Lower leg skin (tissue), 3 donors: ENCODE measurements at regions not wholly inside any gene's neighbourhood (a gene's known extent, or its start where the extent isn't known, plus 50 kb on each side); places are given as distances from the start of the nearest gene placed in this dataset.

Source experiments
- POLR2A ChIP-seq, 2 donors: fragments of 450-650 bp; IDR thresholded peaks; one replicate each; pipeline ENCODE4 v1.6.1; 2016 to 2017; ENCODE audit warnings: antibody characterized with exemption in 2 of 2, mild to moderate bottlenecking in 1 of 2, moderate library complexity in 1 of 2
- TF ChIP-seq, protein P1 (sequence below), 3 donors: fragments of 450-650 bp; IDR thresholded peaks; one replicate each; pipeline ENCODE4 v1.5.1; 2016; ENCODE audit warnings: antibody characterized with exemption in 3 of 3, mild to moderate bottlenecking in 3 of 3, moderate library complexity in 2 of 3

DNA sequence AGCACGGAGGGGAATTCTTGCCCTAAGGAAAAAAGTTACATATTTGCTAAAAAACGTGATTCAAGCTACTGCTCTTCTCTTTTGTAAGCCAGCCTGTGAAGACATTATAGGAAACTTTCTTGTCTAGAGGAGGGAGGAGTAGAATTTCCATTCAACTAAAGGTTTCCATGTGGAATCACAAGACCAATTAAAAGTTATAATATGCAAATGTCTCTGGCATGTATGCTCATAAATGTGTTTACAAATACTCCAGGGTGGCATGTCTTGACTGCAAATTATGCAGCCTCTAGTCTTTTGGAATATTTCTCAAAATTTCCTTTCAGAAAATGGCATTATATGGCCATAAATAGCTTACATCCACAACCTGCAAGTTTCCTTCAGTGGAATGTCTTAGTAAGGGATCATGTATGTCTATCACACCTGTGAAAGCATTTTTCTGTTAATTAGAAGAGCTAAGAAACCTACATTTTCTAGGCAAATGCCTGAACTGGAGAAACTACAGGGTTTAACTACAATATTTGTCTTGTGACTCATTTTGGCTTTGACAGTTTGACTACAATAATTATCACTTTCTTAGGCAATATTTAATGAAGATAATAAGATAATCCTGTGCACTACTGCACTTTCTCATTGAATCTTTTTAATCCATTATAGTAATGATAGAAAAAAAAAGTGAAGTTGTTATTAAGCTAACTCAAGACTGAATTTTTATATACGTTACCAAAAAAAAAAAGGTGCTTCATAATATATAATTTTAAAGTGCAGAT is 111.1 kb upstream of the C10orf90 start:
- TF ChIP-seq, protein P1, sequence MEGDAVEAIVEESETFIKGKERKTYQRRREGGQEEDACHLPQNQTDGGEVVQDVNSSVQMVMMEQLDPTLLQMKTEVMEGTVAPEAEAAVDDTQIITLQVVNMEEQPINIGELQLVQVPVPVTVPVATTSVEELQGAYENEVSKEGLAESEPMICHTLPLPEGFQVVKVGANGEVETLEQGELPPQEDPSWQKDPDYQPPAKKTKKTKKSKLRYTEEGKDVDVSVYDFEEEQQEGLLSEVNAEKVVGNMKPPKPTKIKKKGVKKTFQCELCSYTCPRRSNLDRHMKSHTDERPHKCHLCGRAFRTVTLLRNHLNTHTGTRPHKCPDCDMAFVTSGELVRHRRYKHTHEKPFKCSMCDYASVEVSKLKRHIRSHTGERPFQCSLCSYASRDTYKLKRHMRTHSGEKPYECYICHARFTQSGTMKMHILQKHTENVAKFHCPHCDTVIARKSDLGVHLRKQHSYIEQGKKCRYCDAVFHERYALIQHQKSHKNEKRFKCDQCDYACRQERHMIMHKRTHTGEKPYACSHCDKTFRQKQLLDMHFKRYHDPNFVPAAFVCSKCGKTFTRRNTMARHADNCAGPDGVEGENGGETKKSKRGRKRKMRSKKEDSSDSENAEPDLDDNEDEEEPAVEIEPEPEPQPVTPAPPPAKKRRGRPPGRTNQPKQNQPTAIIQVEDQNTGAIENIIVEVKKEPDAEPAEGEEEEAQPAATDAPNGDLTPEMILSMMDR (IDR thresholded peaks at IDR 0.05): no peak
- no peak for TF ChIP-seq POLR2A (IDR thresholded peaks at IDR 0.05)
